ENCODE measurements at regions not wholly inside any gene's neighbourhood (a gene's known extent, or its start where the extent isn't known, plus 50 kb on each side); places are given as distances from the start of the nearest gene placed in this dataset.
A peak's percentile ranks its signal among the peaks of the same experiment; 100 is the strongest.

DNA sequence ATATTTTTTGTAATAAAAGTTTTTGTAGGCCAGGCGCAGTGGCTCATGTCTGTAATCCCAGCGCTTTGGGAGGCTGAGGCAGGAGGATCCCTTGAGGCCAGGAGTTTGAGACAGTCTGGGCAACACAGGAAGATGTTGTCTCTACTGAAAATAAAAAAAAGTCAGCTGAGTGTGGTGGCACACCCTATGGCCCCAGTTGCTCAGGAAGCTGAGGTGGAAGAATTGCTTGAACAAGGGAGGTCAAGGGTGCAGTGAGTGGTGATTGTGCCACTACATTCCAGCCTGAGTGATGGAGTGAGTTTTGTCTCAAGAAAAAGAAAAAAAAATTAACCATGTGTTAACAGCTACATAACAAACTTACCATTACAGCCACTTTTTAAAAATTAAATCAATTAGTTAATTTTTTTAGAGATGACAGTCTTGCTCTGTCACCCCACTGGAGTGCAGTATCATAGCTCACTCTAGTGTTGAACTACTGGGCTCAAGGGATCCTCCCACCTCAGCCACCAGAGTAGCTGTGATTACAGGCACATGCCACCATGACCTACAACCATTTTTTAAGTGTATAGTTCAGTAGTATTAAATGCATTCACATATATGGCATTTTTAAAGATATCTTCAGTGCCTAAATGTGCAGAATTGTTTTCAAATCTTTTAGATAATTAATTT, 67.2 kb upstream of the ACYP2 start:
- TF ChIP-seq, protein P1, sequence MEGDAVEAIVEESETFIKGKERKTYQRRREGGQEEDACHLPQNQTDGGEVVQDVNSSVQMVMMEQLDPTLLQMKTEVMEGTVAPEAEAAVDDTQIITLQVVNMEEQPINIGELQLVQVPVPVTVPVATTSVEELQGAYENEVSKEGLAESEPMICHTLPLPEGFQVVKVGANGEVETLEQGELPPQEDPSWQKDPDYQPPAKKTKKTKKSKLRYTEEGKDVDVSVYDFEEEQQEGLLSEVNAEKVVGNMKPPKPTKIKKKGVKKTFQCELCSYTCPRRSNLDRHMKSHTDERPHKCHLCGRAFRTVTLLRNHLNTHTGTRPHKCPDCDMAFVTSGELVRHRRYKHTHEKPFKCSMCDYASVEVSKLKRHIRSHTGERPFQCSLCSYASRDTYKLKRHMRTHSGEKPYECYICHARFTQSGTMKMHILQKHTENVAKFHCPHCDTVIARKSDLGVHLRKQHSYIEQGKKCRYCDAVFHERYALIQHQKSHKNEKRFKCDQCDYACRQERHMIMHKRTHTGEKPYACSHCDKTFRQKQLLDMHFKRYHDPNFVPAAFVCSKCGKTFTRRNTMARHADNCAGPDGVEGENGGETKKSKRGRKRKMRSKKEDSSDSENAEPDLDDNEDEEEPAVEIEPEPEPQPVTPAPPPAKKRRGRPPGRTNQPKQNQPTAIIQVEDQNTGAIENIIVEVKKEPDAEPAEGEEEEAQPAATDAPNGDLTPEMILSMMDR (IDR thresholded peaks at IDR 0.05) = no peak
- no peak overlapping the region for H3K4me3 ChIP-seq
- DNase-seq (ENCODE audit: low spot score) = no peak
- H3K27ac ChIP-seq = no peak overlapping the region

DNA sequence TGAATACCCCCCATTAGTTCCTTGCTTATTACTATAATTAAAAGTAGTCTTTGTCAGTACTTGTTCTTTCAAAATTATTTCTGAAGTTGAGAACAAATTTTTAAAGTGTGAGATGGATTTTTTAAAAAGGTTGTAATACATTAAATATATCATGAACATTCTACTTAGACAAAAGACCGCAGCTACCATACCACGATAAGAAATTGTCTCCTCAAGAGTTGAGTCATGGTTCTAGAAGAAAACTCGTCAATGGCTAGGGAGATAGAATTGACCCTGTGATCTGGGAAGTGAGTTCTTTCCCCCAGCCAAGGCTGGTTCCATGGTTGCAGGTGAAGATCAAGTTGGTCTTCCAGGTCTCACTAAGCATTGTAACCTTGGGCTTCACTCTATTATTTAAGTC, 67.8 kb upstream of the ACYP2 start:
- TF ChIP-seq, protein P1 (IDR thresholded peaks at IDR 0.05) = no peak
- H3K4me3 ChIP-seq = no peak overlapping the region
- no peak overlapping the region for H3K27ac ChIP-seq
- DNase-seq (ENCODE audit: low spot score) = no peak

DNA sequence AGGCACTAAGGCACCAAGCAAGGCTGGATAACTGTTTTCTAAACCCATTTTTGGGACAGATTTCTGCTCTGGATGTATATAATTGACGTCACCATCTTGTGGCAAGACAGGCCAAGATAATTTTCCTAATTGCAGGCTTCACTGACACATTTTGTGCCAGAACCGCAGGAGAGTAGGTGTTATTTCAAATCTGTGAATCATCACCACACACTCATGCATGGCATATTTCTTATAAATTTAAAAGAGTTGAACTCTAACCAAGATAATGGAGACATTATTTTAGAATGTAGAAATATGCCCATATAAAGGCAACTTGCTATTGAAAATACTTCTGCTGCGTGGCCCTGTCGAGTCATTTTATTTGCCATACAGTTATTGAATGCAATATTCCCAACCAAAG, 68.3 kb upstream of the ACYP2 start:
- TF ChIP-seq, protein P1 (IDR thresholded peaks at IDR 0.05) = no peak
- H3K4me3 ChIP-seq = no peak overlapping the region

DNA sequence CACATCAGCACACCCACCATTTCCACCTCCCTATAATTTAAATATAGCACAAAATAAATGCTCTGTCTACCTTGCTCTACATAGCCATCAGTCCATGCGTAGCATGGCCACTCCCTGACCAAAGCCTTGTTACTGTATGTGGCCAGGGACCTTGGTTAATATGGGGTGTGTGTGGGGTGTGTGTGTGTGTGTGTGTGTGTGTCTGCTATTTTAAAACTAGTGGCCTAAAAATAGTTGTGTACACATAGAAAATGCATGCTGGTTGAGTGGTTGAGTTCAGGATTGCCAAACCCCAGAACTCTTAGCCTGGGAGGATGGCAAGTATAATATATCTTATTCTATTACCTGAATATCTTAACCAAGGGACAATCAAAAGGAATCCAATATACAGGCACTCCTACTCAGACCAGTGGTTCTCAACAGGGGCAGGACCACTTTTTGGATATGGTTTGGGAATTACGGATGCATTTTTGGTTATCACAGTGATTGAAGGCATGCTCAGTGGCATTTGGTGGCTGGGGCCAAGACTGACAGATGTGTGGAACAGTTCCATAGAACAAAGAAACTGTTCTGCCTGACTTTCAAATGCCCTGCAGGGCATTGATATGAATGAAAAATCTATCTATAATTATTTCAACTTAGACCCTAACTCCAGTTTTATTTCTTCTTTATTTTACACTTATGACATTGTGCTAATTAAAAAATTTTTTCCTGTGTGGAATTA, 72.3 kb upstream of the PSME4 start:
- TF ChIP-seq, protein P1 (IDR thresholded peaks at IDR 0.05) = no peak
- Histone ChIP-seq H3K4me3 (no peak overlapping the region), H3K27ac (peak overlapping the region; percentile 80 to 81)
- DNase-seq (ENCODE audit: low spot score) = no peak

More for the DNA sequence above, 68.3 kb upstream of the ACYP2 start:
- H3K27ac ChIP-seq = no peak overlapping the region
- no peak for DNase-seq (ENCODE audit: low spot score)

DNA sequence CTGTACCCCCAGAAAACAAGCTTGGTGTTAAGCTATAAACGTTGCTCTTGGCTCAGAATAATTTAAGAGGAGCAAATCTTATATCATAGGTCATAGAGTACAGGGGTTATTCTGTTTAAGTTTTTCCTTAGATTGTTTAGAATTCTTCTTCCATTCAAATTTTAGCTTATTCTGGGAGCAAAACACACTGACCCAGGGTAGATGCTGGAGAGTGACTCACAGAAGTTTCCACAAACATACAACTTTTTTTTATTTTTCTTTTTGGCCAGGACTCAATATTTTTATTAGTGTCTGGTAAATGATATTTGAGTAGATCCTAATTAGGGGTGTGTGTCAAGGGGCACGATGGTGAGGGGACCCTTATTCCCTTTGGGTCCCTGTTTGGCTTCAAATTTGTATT, 71.5 kb upstream of the PSME4 start:
- TF ChIP-seq, protein P1 (IDR thresholded peaks at IDR 0.05) = no peak
- no peak overlapping the region for H3K4me3 ChIP-seq
- H3K27ac ChIP-seq = peak overlapping the region; percentile 80 to 81
- DNase-seq (ENCODE audit: low spot score) = no peak

DNA sequence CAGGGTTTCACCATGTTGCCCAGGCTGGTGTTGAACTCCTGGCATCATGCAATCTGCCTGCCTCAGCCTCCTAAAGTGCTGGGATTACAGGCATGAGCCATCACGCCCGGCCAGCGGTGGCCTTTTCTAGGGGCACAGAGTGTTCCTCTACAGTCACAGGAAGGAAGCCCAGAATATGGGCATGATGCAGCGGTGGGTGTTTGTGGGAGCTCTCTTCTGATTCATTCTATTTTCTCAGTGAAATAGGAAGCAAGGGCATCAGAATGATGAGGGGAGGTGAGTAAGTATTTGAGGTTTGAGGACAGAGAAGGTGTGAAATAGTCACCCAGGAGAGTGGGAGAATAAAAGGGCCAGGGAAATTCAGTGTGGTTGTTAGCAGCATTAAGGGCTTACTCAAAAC, 70.3 kb upstream of the PSME4 start:
- DNase-seq (ENCODE audit: low spot score) = no peak
- no peak overlapping the region for H3K4me3 ChIP-seq
- peak overlapping the region in 1 of 2 donors; percentile 80 for H3K27ac ChIP-seq
- TF ChIP-seq, protein P1 (IDR thresholded peaks at IDR 0.05) = no peak

DNA sequence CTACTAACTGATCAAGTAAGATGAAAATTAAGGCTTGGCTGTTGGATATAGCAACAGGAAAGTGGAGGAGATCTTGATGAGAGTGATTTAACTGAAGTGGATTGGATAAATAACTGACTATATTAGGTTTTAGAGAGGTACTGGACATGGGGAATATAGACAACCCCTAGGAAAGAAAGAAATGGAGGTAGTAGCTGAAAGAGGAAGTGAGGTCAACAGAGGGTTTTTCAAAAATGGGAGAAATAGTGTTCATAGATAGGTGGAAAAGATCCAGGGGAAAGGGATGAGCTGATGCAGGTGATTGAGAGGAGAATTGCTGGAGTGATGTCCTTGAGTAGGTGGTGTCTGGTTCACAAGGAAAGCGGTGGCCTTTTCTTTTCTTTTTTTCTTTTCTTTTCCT, 69.9 kb upstream of the PSME4 start:
- Histone ChIP-seq H3K27ac (peak overlapping the region in 1 of 2 donors; percentile 47), H3K4me3 (no peak overlapping the region)
- no peak for DNase-seq (ENCODE audit: low spot score)
- TF ChIP-seq, protein P1 (IDR thresholded peaks at IDR 0.05) = no peak

Measured in coronary artery (tissue), 2 donors.